Activated CD8-positive, alpha-beta T cell treated with anti-CD3 and anti-CD28 coated beads, Interleukin-2, amount 10 ng/mL, durations not matched to agents 7 days and 5 days (primary cell): ENCODE measurements at regions not wholly inside any gene's neighbourhood (a gene's known extent, or its start where the extent isn't known, plus 50 kb on each side); places are given as distances from the start of the nearest gene placed in this dataset.
A peak's percentile ranks its signal among the peaks of the same experiment; 100 is the strongest.
"Not testable (repeated sequence)": the region's sequence is repeated elsewhere in the genome, so short reads cannot be mapped to it uniquely, and the experiment has no call there.

Experiments used
- ATAC-seq: fragments of 150-1000 bp; cut with Tn5 transposase; one replicate; pipeline ENCODE4 v1.10.0; 2021; ENCODE audit warnings: moderate library complexity
- CTCF ChIA-PET: fragments of 350-600 bp; sonication (Branson Sonifier 250); formaldehyde crosslinking; loops from one replicate; lab custom pipeline; 2021; ENCODE audit warnings: antibody characterized with exemption; lab: Charles Lee
- POLR2A ChIA-PET: fragments of 350-600 bp; sonication (Branson Sonifier 250); formaldehyde crosslinking; loops from one replicate; lab custom pipeline; 2021; ENCODE audit warnings: antibody characterized with exemption; lab: Charles Lee
- DNase-seq: peaks from one replicate; pipeline ENCODE4 v3.0.0-alpha.2; 2020
- H3K27ac Mint-ChIP-seq: one replicate; pipeline ENCODE4 v1.8.0; 2021; ENCODE audit warnings: mild to moderate bottlenecking, mixed read lengths
- H3K27me3 Mint-ChIP-seq: one replicate; pipeline ENCODE4 v1.8.0; 2021; ENCODE audit warnings: low read depth, mixed read lengths
- H3K36me3 Mint-ChIP-seq: one replicate; pipeline ENCODE4 v1.8.0; 2021; ENCODE audit warnings: low read depth, mixed read lengths
- H3K4me1 Mint-ChIP-seq: one replicate; pipeline ENCODE4 v1.8.0; 2021; ENCODE audit warnings: low read depth, mixed read lengths
- H3K4me3 Mint-ChIP-seq: one replicate; pipeline ENCODE4 v1.8.0; 2021; ENCODE audit warnings: mild to moderate bottlenecking, mixed read lengths
- H3K9me3 Mint-ChIP-seq: one replicate; pipeline ENCODE4 v1.8.0; 2022; ENCODE audit warnings: mixed read lengths; ENCODE audit not compliant: insufficient read depth

- Mint-ChIP-seq H3K27ac (no peak overlapping the region), H3K36me3 (no peaks in the 10 kb centered on the region), H3K27me3 (peaks cover 13% of the 10 kb centered on the region), H3K4me1 (peaks cover 10% of the 10 kb centered on the region), H3K9me3 (peaks cover 3% of the 10 kb centered on the region), H3K4me3 (no peak overlapping the region)
- DNase-seq (peak; percentile 35), ATAC-seq (peak; percentile 72)
- ChIA-PET CTCF (no interaction called here), POLR2A (no interaction called here)
These were observed 342.8 kb upstream of the ARPP21 start for GRCh38 chr3:35296533-35296932.

GRCh38 chr3:35296944-35297343 is 342.4 kb upstream of the ARPP21 start:
- POLR2A ChIA-PET, DNase-seq, ATAC-seq, H3K27ac Mint-ChIP-seq, H3K9me3 Mint-ChIP-seq, H3K4me3 Mint-ChIP-seq, CTCF ChIA-PET, H3K36me3 Mint-ChIP-seq: not testable (repeated sequence)
- Mint-ChIP-seq H3K27me3 (peaks cover 13% of the 10 kb centered on the region), H3K4me1 (peaks cover 10% of the 10 kb centered on the region)

- Mint-ChIP-seq H3K4me1 (no peaks in the 10 kb centered on the region), H3K27ac (no peak overlapping the region), H3K4me3 (no peak overlapping the region), H3K36me3 (no peaks in the 10 kb centered on the region), H3K27me3 (peaks cover 6% of the 10 kb centered on the region), H3K9me3 (peaks cover 3% of the 10 kb centered on the region)
- no peak for ATAC-seq
- ChIA-PET POLR2A (no interaction called here), CTCF (no interaction called here)
- DNase-seq = no peak
These were observed 333.9 kb upstream of the ARPP21 start for GRCh38 chr3:35305406-35305805.

GRCh38 chr3:35307296-35307695 is 332.0 kb upstream of the ARPP21 start:
- ChIA-PET CTCF (no interaction called here), POLR2A (no interaction called here)
- no peaks in the 10 kb centered on the region for H3K4me1 Mint-ChIP-seq

GRCh38 chr3:35316841-35317240 is 322.5 kb upstream of the ARPP21 start:
- H3K27me3 Mint-ChIP-seq, POLR2A ChIA-PET: not testable (repeated sequence)

More at GRCh38 chr3:35307296-35307695, 332.0 kb upstream of the ARPP21 start:
- Mint-ChIP-seq H3K27ac (no peak overlapping the region), H3K27me3 (peaks cover 2% of the 10 kb centered on the region), H3K36me3 (no peaks in the 10 kb centered on the region), H3K9me3 (peaks cover 3% of the 10 kb centered on the region), H3K4me3 (no peak overlapping the region)
- no peak for ATAC-seq
- no peak for DNase-seq

GRCh38 chr3:35320646-35321407 is 318.5 kb upstream of the ARPP21 start:
- no peak overlapping the region for H3K27ac Mint-ChIP-seq
- no peaks in the 10 kb centered on the region for H3K27me3 Mint-ChIP-seq
- DNase-seq = no peak
- CTCF ChIA-PET = no interaction called here
- no peaks in the 10 kb centered on the region for H3K36me3 Mint-ChIP-seq
- ATAC-seq = no peak
- no peaks in the 10 kb centered on the region for H3K9me3 Mint-ChIP-seq
- POLR2A ChIA-PET = no interaction called here
- H3K4me3 Mint-ChIP-seq = no peak overlapping the region
- H3K4me1 Mint-ChIP-seq = no peaks in the 10 kb centered on the region

More at GRCh38 chr3:35316841-35317240, 322.5 kb upstream of the ARPP21 start:
- ATAC-seq, CTCF ChIA-PET, H3K4me3 Mint-ChIP-seq, DNase-seq, H3K9me3 Mint-ChIP-seq, H3K36me3 Mint-ChIP-seq, H3K27ac Mint-ChIP-seq, H3K4me1 Mint-ChIP-seq: not testable (repeated sequence)

GRCh38 chr3:35322070-35322469 is 317.3 kb upstream of the ARPP21 start:
- POLR2A ChIA-PET = no interaction called here
- Mint-ChIP-seq H3K4me3 (no peak overlapping the region), H3K9me3 (no peaks in the 10 kb centered on the region), H3K4me1 (no peaks in the 10 kb centered on the region), H3K27ac (no peak overlapping the region), H3K36me3 (no peaks in the 10 kb centered on the region), H3K27me3 (no peaks in the 10 kb centered on the region)
- CTCF ChIA-PET = no interaction called here
- DNase-seq (no peak), ATAC-seq (no peak)

- CTCF ChIA-PET = no interaction called here
- H3K9me3 Mint-ChIP-seq = peaks cover 5% of the 10 kb centered on the region
- no peaks in the 10 kb centered on the region for H3K36me3 Mint-ChIP-seq
- ATAC-seq (no peak), DNase-seq (no peak)
- H3K27me3 Mint-ChIP-seq = no peaks in the 10 kb centered on the region
- no peak overlapping the region for H3K27ac Mint-ChIP-seq
- no peak overlapping the region for H3K4me3 Mint-ChIP-seq
- POLR2A ChIA-PET = no interaction called here
- H3K4me1 Mint-ChIP-seq = no peaks in the 10 kb centered on the region
These were observed 303.6 kb upstream of the ARPP21 start for GRCh38 chr3:35335703-35336102.

- DNase-seq (no peak), ATAC-seq (no peak)
- H3K27ac Mint-ChIP-seq = no peak overlapping the region
- no peak overlapping the region for H3K4me3 Mint-ChIP-seq
- H3K4me1 Mint-ChIP-seq = no peaks in the 10 kb centered on the region
- ChIA-PET POLR2A (no interaction called here), CTCF (no interaction called here)
- no peaks in the 10 kb centered on the region for H3K27me3 Mint-ChIP-seq
- H3K9me3 Mint-ChIP-seq = peaks cover under 1% of the 10 kb centered on the region
- H3K36me3 Mint-ChIP-seq = no peaks in the 10 kb centered on the region
These were observed 302.7 kb upstream of the ARPP21 start for GRCh38 chr3:35336601-35337000.

- no peak overlapping the region for H3K27ac Mint-ChIP-seq
- DNase-seq (no peak), ATAC-seq (no peak)
- H3K4me3 Mint-ChIP-seq = no peak overlapping the region
- H3K36me3 Mint-ChIP-seq = no peaks in the 10 kb centered on the region
- no peaks in the 10 kb centered on the region for H3K27me3 Mint-ChIP-seq
- no peaks in the 10 kb centered on the region for H3K9me3 Mint-ChIP-seq
- no peaks in the 10 kb centered on the region for H3K4me1 Mint-ChIP-seq
- ChIA-PET POLR2A (no interaction called here), CTCF (no interaction called here)
These were observed 301.1 kb upstream of the ARPP21 start for GRCh38 chr3:35338186-35338585.

GRCh38 chr3:35380196-35380595 is 259.1 kb upstream of the ARPP21 start:
- H3K27ac Mint-ChIP-seq = no peak overlapping the region
- ATAC-seq = no peak
- H3K4me1 Mint-ChIP-seq = no peaks in the 10 kb centered on the region
- H3K9me3 Mint-ChIP-seq = no peaks in the 10 kb centered on the region
- ChIA-PET CTCF (no interaction called here), POLR2A (no interaction called here)
- H3K27me3 Mint-ChIP-seq = no peaks in the 10 kb centered on the region
- no peak overlapping the region for H3K4me3 Mint-ChIP-seq
- no peak for DNase-seq
- no peaks in the 10 kb centered on the region for H3K36me3 Mint-ChIP-seq

- no peak overlapping the region for H3K4me3 Mint-ChIP-seq
- no peak for ATAC-seq
- H3K36me3 Mint-ChIP-seq = no peaks in the 10 kb centered on the region
- DNase-seq = no peak
- H3K27ac Mint-ChIP-seq = no peak overlapping the region
- POLR2A ChIA-PET = no interaction called here
- no peaks in the 10 kb centered on the region for H3K9me3 Mint-ChIP-seq
- CTCF ChIA-PET = no interaction called here
- H3K4me1 Mint-ChIP-seq = no peaks in the 10 kb centered on the region
- no peaks in the 10 kb centered on the region for H3K27me3 Mint-ChIP-seq
These were observed 256.1 kb upstream of the ARPP21 start for GRCh38 chr3:35383216-35383615.
